ENCODE measurements at regions not wholly inside any gene's neighbourhood (a gene's known extent, or its start where the extent isn't known, plus 50 kb on each side); places are given as distances from the start of the nearest gene placed in this dataset.

- no peaks in the 10 kb centered on the region for H3K36me3 ChIP-seq (ENCODE audit: control insufficient read depth in 4 of 4, insufficient read depth in 4 of 4, low read length in 3 of 4)
- ChIA-PET CTCF (no interaction called here), POLR2A (no interaction called here)
- peaks cover 0 to 5% (median 0%) of the 10 kb centered on the region in 4 experiments for H3K4me1 ChIP-seq (ENCODE audit: control extremely low read depth in 1 of 4, control insufficient read depth in 4 of 4, insufficient read depth in 4 of 4, low read length in 3 of 4)
- no peak overlapping the region for H3K27ac ChIP-seq (ENCODE audit: insufficient read depth in 1 of 2, low read depth in 1 of 2, low read length in 2 of 2, poor library complexity in 1 of 2, severe bottlenecking in 2 of 2)
- DNase-seq, result no peak
- no peaks in the 10 kb centered on the region for H3K9me3 ChIP-seq (ENCODE audit: control extremely low read depth in 1 of 5, control insufficient read depth in 4 of 5, insufficient read depth in 2 of 5, low read depth in 1 of 5, low read length in 4 of 5)
- peaks cover 0 to 2% (median 0%) of the 10 kb centered on the region in 5 experiments for H3K27me3 ChIP-seq (replicated peaks in 2 of 5; ENCODE audit: control insufficient read depth in 4 of 5, insufficient read depth in 5 of 5, low read length in 4 of 5)
- 80% methylated on average over 1 of the region's 1 CpG for WGBS (ENCODE audit: insufficient coverage)
- H3K4me3 ChIP-seq (ENCODE audit: control insufficient read depth in 1 of 7, extremely low read depth in 1 of 7, insufficient read depth in 4 of 7, low read depth in 2 of 7, low read length in 6 of 7), result no peak overlapping the region
These were observed 232.4 kb upstream of the RBMS1 start for GRCh38 chr2:160726046-160726445.

GRCh38 chr2:160730296-160730995 lies 236.8 kb upstream of the RBMS1 start:
- no peak for DNase-seq
- POLR2A ChIA-PET, result no interaction called here
- CTCF ChIA-PET, result no interaction called here
- no peaks in the 10 kb centered on the region for H3K36me3 ChIP-seq (ENCODE audit: control insufficient read depth in 4 of 4, insufficient read depth in 4 of 4, low read length in 3 of 4)
- no peak overlapping the region for H3K27ac ChIP-seq (ENCODE audit: insufficient read depth in 1 of 2, low read depth in 1 of 2, low read length in 2 of 2, poor library complexity in 1 of 2, severe bottlenecking in 2 of 2)
- 100% methylated on average over 1 of the region's 1 CpG for WGBS (ENCODE audit: insufficient coverage)
- H3K4me1 ChIP-seq (ENCODE audit: control extremely low read depth in 1 of 4, control insufficient read depth in 4 of 4, insufficient read depth in 4 of 4, low read length in 3 of 4), result peaks cover 0 to 5% (median 0%) of the 10 kb centered on the region in 4 experiments
- H3K27me3 ChIP-seq (replicated peaks in 2 of 5; ENCODE audit: control insufficient read depth in 4 of 5, insufficient read depth in 5 of 5, low read length in 4 of 5), result peaks cover 0 to 2% (median 0%) of the 10 kb centered on the region in 5 experiments
- H3K9me3 ChIP-seq (ENCODE audit: control extremely low read depth in 1 of 5, control insufficient read depth in 4 of 5, insufficient read depth in 2 of 5, low read depth in 1 of 5, low read length in 4 of 5), result peaks cover 0 to 5% (median 0%) of the 10 kb centered on the region in 5 experiments
- H3K4me3 ChIP-seq (ENCODE audit: control insufficient read depth in 1 of 7, extremely low read depth in 1 of 7, insufficient read depth in 4 of 7, low read depth in 2 of 7, low read length in 6 of 7), result no peak overlapping the region

GRCh38 chr2:160731415-160731814 lies 237.8 kb upstream of the RBMS1 start:
- ChIA-PET CTCF (no interaction called here), POLR2A (no interaction called here)
- Histone ChIP-seq H3K9me3 (ENCODE audit: control extremely low read depth in 1 of 5, control insufficient read depth in 4 of 5, insufficient read depth in 2 of 5, low read depth in 1 of 5, low read length in 4 of 5) (peaks cover 0 to 5% (median 0%) of the 10 kb centered on the region in 5 experiments), H3K27me3 (replicated peaks in 2 of 5; ENCODE audit: control insufficient read depth in 4 of 5, insufficient read depth in 5 of 5, low read length in 4 of 5) (peaks cover 0 to 2% (median 0%) of the 10 kb centered on the region in 5 experiments), H3K4me3 (ENCODE audit: control insufficient read depth in 1 of 7, extremely low read depth in 1 of 7, insufficient read depth in 4 of 7, low read depth in 2 of 7, low read length in 6 of 7) (no peak overlapping the region), H3K27ac (ENCODE audit: insufficient read depth in 1 of 2, low read depth in 1 of 2, low read length in 2 of 2, poor library complexity in 1 of 2, severe bottlenecking in 2 of 2) (no peak overlapping the region), H3K4me1 (ENCODE audit: control extremely low read depth in 1 of 4, control insufficient read depth in 4 of 4, insufficient read depth in 4 of 4, low read length in 3 of 4) (no peaks in the 10 kb centered on the region), H3K36me3 (ENCODE audit: control insufficient read depth in 4 of 4, insufficient read depth in 4 of 4, low read length in 3 of 4) (no peaks in the 10 kb centered on the region)
- no peak for DNase-seq

- Histone ChIP-seq H3K27ac (ENCODE audit: insufficient read depth in 1 of 2, low read depth in 1 of 2, low read length in 2 of 2, poor library complexity in 1 of 2, severe bottlenecking in 2 of 2) (no peak overlapping the region), H3K36me3 (ENCODE audit: control insufficient read depth in 4 of 4, insufficient read depth in 4 of 4, low read length in 3 of 4) (no peaks in the 10 kb centered on the region), H3K4me3 (ENCODE audit: control insufficient read depth in 1 of 7, extremely low read depth in 1 of 7, insufficient read depth in 4 of 7, low read depth in 2 of 7, low read length in 6 of 7) (no peak overlapping the region), H3K4me1 (ENCODE audit: control extremely low read depth in 1 of 4, control insufficient read depth in 4 of 4, insufficient read depth in 4 of 4, low read length in 3 of 4) (no peaks in the 10 kb centered on the region), H3K9me3 (ENCODE audit: control extremely low read depth in 1 of 5, control insufficient read depth in 4 of 5, insufficient read depth in 2 of 5, low read depth in 1 of 5, low read length in 4 of 5) (peaks cover 0 to 5% (median 0%) of the 10 kb centered on the region in 5 experiments), H3K27me3 (replicated peaks in 2 of 5; ENCODE audit: control insufficient read depth in 4 of 5, insufficient read depth in 5 of 5, low read length in 4 of 5) (peaks cover 0 to 2% (median 0%) of the 10 kb centered on the region in 5 experiments)
- ChIA-PET CTCF (no interaction called here), POLR2A (no interaction called here)
- DNase-seq, result no peak
These were observed 238.2 kb upstream of the RBMS1 start for GRCh38 chr2:160731856-160732255.

- CTCF ChIA-PET, result no interaction called here
- Histone ChIP-seq H3K4me1 (ENCODE audit: control extremely low read depth in 1 of 4, control insufficient read depth in 4 of 4, insufficient read depth in 4 of 4, low read length in 3 of 4) (no peaks in the 10 kb centered on the region), H3K4me3 (ENCODE audit: control insufficient read depth in 1 of 7, extremely low read depth in 1 of 7, insufficient read depth in 4 of 7, low read depth in 2 of 7, low read length in 6 of 7) (no peak overlapping the region), H3K36me3 (ENCODE audit: control insufficient read depth in 4 of 4, insufficient read depth in 4 of 4, low read length in 3 of 4) (no peaks in the 10 kb centered on the region), H3K9me3 (ENCODE audit: control extremely low read depth in 1 of 5, control insufficient read depth in 4 of 5, insufficient read depth in 2 of 5, low read depth in 1 of 5, low read length in 4 of 5) (peaks cover 0 to 5% (median 0%) of the 10 kb centered on the region in 5 experiments), H3K27ac (ENCODE audit: insufficient read depth in 1 of 2, low read depth in 1 of 2, low read length in 2 of 2, poor library complexity in 1 of 2, severe bottlenecking in 2 of 2) (no peak overlapping the region), H3K27me3 (replicated peaks in 2 of 5; ENCODE audit: control insufficient read depth in 4 of 5, insufficient read depth in 5 of 5, low read length in 4 of 5) (no peaks in the 10 kb centered on the region)
- POLR2A ChIA-PET, result interaction anchor here (0.6 kb wide), 1 partner anchor 79 kb away, joined by 3 read pairs; no protein-coding TSS in a partner anchor
- DNase-seq, result no peak
These were observed 242.1 kb upstream of the RBMS1 start for GRCh38 chr2:160735696-160736095.

GRCh38 chr2:160736148-160737028 lies 242.8 kb upstream of the RBMS1 start:
- Histone ChIP-seq H3K4me1 (ENCODE audit: control extremely low read depth in 1 of 4, control insufficient read depth in 4 of 4, insufficient read depth in 4 of 4, low read length in 3 of 4) (no peaks in the 10 kb centered on the region), H3K9me3 (ENCODE audit: control extremely low read depth in 1 of 5, control insufficient read depth in 4 of 5, insufficient read depth in 2 of 5, low read depth in 1 of 5, low read length in 4 of 5) (peaks cover 0 to 5% (median 0%) of the 10 kb centered on the region in 5 experiments), H3K36me3 (ENCODE audit: control insufficient read depth in 4 of 4, insufficient read depth in 4 of 4, low read length in 3 of 4) (no peaks in the 10 kb centered on the region), H3K27me3 (replicated peaks in 2 of 5; ENCODE audit: control insufficient read depth in 4 of 5, insufficient read depth in 5 of 5, low read length in 4 of 5) (no peaks in the 10 kb centered on the region), H3K4me3 (ENCODE audit: control insufficient read depth in 1 of 7, extremely low read depth in 1 of 7, insufficient read depth in 4 of 7, low read depth in 2 of 7, low read length in 6 of 7) (no peak overlapping the region), H3K27ac (ENCODE audit: insufficient read depth in 1 of 2, low read depth in 1 of 2, low read length in 2 of 2, poor library complexity in 1 of 2, severe bottlenecking in 2 of 2) (no peak overlapping the region)
- no peak for DNase-seq
- ChIA-PET POLR2A (interaction anchor here (0.6 kb wide), 1 partner anchor 80 kb away, joined by 3 read pairs; no protein-coding TSS in a partner anchor), CTCF (no interaction called here)
- 100% methylated on average over 3 of the region's 3 CpGs for WGBS (ENCODE audit: insufficient coverage)

GRCh38 chr2:160737247-160737646 lies 243.6 kb upstream of the RBMS1 start:
- no CpG with 5 or more reads among the region's 4 CpGs for WGBS (ENCODE audit: insufficient coverage)
- ChIA-PET POLR2A (no interaction called here), CTCF (no interaction called here)
- no peak for DNase-seq
- Histone ChIP-seq H3K36me3 (ENCODE audit: control insufficient read depth in 4 of 4, insufficient read depth in 4 of 4, low read length in 3 of 4) (no peaks in the 10 kb centered on the region), H3K27ac (ENCODE audit: insufficient read depth in 1 of 2, low read depth in 1 of 2, low read length in 2 of 2, poor library complexity in 1 of 2, severe bottlenecking in 2 of 2) (no peak overlapping the region), H3K27me3 (replicated peaks in 2 of 5; ENCODE audit: control insufficient read depth in 4 of 5, insufficient read depth in 5 of 5, low read length in 4 of 5) (no peaks in the 10 kb centered on the region), H3K9me3 (ENCODE audit: control extremely low read depth in 1 of 5, control insufficient read depth in 4 of 5, insufficient read depth in 2 of 5, low read depth in 1 of 5, low read length in 4 of 5) (peaks cover 0 to 5% (median 0%) of the 10 kb centered on the region in 5 experiments), H3K4me3 (ENCODE audit: control insufficient read depth in 1 of 7, extremely low read depth in 1 of 7, insufficient read depth in 4 of 7, low read depth in 2 of 7, low read length in 6 of 7) (no peak overlapping the region), H3K4me1 (ENCODE audit: control extremely low read depth in 1 of 4, control insufficient read depth in 4 of 4, insufficient read depth in 4 of 4, low read length in 3 of 4) (no peaks in the 10 kb centered on the region)

All from common myeloid progenitor, CD34-positive (primary cell).